CD4-positive, alpha-beta T cell treated with Interleukin-10 for 1 hour (primary cell): ENCODE measurements at regions not wholly inside any gene's neighbourhood (a gene's known extent, or its start where the extent isn't known, plus 50 kb on each side); places are given as distances from the start of the nearest gene placed in this dataset.
"Not testable (repeated sequence)": the region's sequence is repeated elsewhere in the genome, so short reads cannot be mapped to it uniquely, and the experiment has no call there.

Source experiments
- DNase-seq: peaks from one replicate; pipeline ENCODE4 v3.0.0-alpha.2; 2020

DNA sequence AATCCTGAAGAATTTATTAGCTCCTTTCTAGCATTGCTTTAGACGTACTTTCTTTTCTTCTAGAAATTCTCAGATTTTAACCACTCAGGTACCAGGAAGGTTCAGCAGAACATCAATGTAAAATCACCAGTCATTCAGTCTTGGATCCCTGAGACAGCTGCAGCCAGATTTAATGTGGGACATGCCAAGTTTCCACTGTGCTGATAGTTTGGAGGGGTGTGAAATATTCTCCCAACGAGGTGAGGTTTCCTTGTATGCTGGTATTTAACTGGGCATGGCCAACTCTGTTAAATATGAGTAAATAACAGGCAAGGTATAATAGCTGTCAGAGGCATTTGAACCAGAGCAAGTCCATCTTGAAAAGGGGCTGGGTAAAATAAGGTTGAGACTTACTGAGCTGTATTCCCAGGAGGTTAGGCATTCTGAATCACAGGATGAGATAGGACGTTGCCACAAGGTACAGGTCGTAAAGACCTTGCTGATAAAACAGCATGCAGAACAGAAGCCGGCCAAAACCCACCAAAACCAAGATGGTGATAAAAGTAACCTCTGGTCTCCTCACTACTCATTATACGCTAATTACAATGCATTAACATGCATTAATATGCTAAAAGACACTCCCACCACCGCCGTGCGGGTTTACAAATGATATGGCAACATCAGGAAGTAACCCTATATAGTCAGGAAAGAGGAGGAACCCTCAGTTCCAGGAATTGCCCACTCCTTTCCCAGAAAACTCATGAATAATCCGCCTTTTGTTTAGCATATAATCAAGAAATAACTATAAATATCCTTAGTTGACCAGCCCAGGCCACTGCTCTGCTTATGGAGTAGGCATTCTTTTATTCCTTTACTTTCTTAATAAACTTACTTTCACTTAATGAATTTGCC is 75.2 kb upstream of the RASSF8 start:
- DNase-seq = no peak

GRCh38 chr12:25884024-25884919 is 74.2 kb upstream of the RASSF8 start:
- DNase-seq = no peak

GRCh38 chr12:25884920-25885234 is 73.6 kb upstream of the RASSF8 start:
- DNase-seq = no peak

- no peak for DNase-seq
Measured at GRCh38 chr12:25886396-25886795, 72.1 kb upstream of the RASSF8 start.

- DNase-seq = no peak
Measured at GRCh38 chr12:25887367-25887766, 71.1 kb upstream of the RASSF8 start.

DNA sequence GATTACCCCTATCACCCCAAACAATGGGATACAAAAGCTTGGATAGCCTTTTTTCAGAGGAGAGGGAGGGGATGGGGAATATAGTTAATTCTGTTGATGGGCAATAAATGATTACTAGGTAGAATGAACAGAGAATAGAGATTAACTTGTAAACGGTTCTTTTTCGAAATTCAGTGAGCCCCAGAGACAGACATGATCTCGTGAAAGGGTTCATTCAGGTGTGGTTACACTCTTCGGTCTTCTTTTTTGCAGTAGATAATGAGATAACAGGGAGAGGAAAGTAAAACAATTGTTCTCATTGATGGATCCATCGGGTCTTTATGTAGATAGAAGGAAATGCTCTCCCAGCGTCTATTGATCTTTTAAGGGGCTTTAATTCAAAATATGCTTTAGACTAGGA is 69.3 kb upstream of the RASSF8 start:
- DNase-seq = no peak

GRCh38 chr12:25891095-25891494 is 67.4 kb upstream of the RASSF8 start:
- DNase-seq = not testable (repeated sequence)

- DNase-seq = no peak
Measured at GRCh38 chr12:25894759-25895158, 63.7 kb upstream of the RASSF8 start.

- DNase-seq = no peak
Measured at GRCh38 chr12:25896981-25897380, 61.5 kb upstream of the RASSF8 start.

- DNase-seq = no peak
Measured at GRCh38 chr12:25903603-25904245, 54.8 kb upstream of the RASSF8 start.

GRCh38 chr12:25904442-25904841 is 54.0 kb upstream of the RASSF8 start:
- no peak for DNase-seq

- DNase-seq = no peak
Measured at GRCh38 chr12:25906651-25907340, 51.7 kb upstream of the RASSF8 start.
